ENCODE measurements at regions not wholly inside any gene's neighbourhood (a gene's known extent, or its start where the extent isn't known, plus 50 kb on each side); places are given as distances from the start of the nearest gene placed in this dataset.

GRCh38 chr5:158369241-158369640 is 510.3 kb upstream of the CLINT1 start:
- Mint-ChIP-seq H3K27ac (no peak overlapping the region), H3K9me3 (no peaks in the 10 kb centered on the region), H3K4me3 (no peak overlapping the region), H3K27me3 (no peaks in the 10 kb centered on the region), H3K4me1 (ENCODE audit: low read depth) (no peaks in the 10 kb centered on the region), H3K36me3 (no peaks in the 10 kb centered on the region)
- intact Hi-C loops (cut with micrococcal nuclease) = no loop called here
- no peak for DNase-seq
- ChIA-PET POLR2A (no interaction called here), CTCF (no interaction called here)

- DNase-seq = no peak
- POLR2A ChIA-PET = no interaction called here
- no peaks in the 10 kb centered on the region for H3K27me3 Mint-ChIP-seq
- H3K4me3 Mint-ChIP-seq = no peak overlapping the region
- no peak overlapping the region for H3K27ac Mint-ChIP-seq
- CTCF ChIA-PET = no interaction called here
- no peaks in the 10 kb centered on the region for H3K36me3 Mint-ChIP-seq
- no peaks in the 10 kb centered on the region for H3K4me1 Mint-ChIP-seq (ENCODE audit: low read depth)
- H3K9me3 Mint-ChIP-seq = no peaks in the 10 kb centered on the region
- intact Hi-C loops (cut with micrococcal nuclease) = no loop called here
These were observed 509.7 kb upstream of the CLINT1 start for GRCh38 chr5:158368686-158369085.

DNA sequence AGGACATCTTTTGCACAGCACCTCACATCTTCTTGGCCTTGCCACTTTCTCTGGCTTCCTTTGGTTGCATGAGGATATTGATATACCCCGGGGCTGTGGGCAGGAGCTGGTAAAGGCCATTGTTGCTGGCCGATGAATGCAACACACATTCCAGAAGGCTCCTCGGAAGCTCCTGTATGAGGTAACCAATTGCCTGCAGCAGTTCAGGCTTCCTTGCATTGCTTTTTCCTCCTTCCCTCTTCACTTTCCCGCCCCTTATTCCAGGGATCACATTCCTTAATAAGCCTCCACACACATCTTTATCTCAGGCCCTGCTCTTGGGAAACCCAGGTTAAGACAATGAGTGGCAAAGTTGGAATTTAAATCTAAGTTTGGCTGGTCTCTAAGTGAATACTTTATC is 505.4 kb upstream of the CLINT1 start:
- Mint-ChIP-seq H3K9me3 (no peaks in the 10 kb centered on the region), H3K36me3 (no peaks in the 10 kb centered on the region), H3K4me1 (ENCODE audit: low read depth) (no peaks in the 10 kb centered on the region), H3K27ac (no peak overlapping the region), H3K27me3 (no peaks in the 10 kb centered on the region), H3K4me3 (no peak overlapping the region)
- CTCF ChIA-PET = no interaction called here
- POLR2A ChIA-PET = no interaction called here
- no peak for DNase-seq
- intact Hi-C loops (cut with micrococcal nuclease) = no loop called here

- Mint-ChIP-seq H3K36me3 (no peaks in the 10 kb centered on the region), H3K9me3 (peaks cover 4% of the 10 kb centered on the region), H3K4me3 (no peak overlapping the region), H3K4me1 (ENCODE audit: low read depth) (peaks cover 8% of the 10 kb centered on the region), H3K27ac (no peak overlapping the region), H3K27me3 (peaks cover 10% of the 10 kb centered on the region)
- CTCF ChIA-PET = no interaction called here
- POLR2A ChIA-PET = no interaction called here
- no peak for DNase-seq
- intact Hi-C loops (cut with micrococcal nuclease) = loop anchor here (1.0 kb wide), 1 partner anchor 52 kb away; no protein-coding TSS in a partner anchor
These were observed 496.0 kb upstream of the CLINT1 start for GRCh38 chr5:158354958-158355357.

DNA sequence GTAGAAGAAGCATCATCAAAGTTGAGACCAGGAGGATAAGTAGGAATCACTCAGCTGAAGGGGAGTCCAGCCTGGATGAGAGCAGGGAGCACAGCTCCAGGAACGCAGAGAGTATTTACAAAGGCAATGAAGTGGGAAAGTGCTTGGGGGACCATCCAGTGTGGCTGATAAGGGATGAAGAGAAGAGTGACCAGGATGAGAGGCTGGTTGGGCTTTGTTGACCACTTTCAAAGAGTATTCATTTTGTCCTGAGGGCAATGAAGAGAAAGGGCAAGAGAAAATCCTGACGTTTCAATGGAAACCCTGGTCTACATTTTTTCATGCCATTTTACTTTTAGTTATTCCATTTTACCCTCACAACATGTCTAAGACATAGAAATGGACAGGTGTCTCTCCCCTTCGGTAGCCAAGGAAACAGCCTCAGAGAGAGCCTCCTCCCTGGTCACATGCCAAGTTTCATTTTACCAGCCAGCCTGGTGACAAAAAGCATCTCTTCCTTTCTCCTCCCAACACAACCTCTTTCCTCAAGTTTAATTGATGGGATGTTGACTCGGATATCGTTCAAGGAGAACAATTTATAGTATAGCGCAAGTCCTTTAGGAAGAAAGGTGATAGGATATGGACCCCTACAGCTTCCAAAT is 492.7 kb upstream of the CLINT1 start:
- POLR2A ChIA-PET = interaction anchor here (0.6 kb wide), 1 partner anchor 1329 kb away, joined by 3 read pairs; no protein-coding TSS in a partner anchor

DNA sequence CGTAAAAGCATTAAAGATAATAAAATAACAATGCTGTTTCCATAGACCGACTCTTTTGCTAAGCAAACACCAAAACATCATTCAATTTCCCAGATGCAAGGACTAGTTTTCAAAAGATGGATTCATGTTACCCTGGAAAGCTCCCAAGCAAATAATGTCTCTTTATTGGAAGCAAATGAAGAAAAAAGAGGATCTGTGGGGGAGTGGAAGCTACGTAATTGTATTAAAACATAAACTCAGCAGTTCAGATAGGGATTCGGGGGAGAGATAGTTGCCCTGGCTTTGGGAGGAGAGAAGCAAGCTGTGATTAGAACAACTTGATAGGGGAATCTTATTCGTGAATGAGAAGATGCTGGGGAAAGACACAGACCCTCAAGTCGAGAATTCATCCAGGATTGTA is 491.0 kb upstream of the CLINT1 start:
- H3K4me1 Mint-ChIP-seq (ENCODE audit: low read depth) = peaks cover 4% of the 10 kb centered on the region
- no peaks in the 10 kb centered on the region for H3K36me3 Mint-ChIP-seq
- intact Hi-C loops (cut with micrococcal nuclease) = no loop called here
- no peak for DNase-seq
- no peak overlapping the region for H3K27ac Mint-ChIP-seq
- H3K27me3 Mint-ChIP-seq = peaks cover 7% of the 10 kb centered on the region
- H3K9me3 Mint-ChIP-seq = peaks cover 7% of the 10 kb centered on the region
- POLR2A ChIA-PET = no interaction called here
- no peak overlapping the region for H3K4me3 Mint-ChIP-seq
- CTCF ChIA-PET = no interaction called here

More for the DNA sequence above, 492.7 kb upstream of the CLINT1 start:
- H3K9me3 Mint-ChIP-seq = peaks cover 4% of the 10 kb centered on the region
- peaks cover 8% of the 10 kb centered on the region for H3K4me1 Mint-ChIP-seq (ENCODE audit: low read depth)
- H3K27me3 Mint-ChIP-seq = peaks cover 11% of the 10 kb centered on the region
- H3K4me3 Mint-ChIP-seq = no peak overlapping the region
- DNase-seq = no peak
- H3K27ac Mint-ChIP-seq = no peak overlapping the region
- CTCF ChIA-PET = interaction anchor here (0.6 kb wide), 1 partner anchor 1605 kb away, joined by 4 read pairs; no protein-coding TSS in a partner anchor
- no peaks in the 10 kb centered on the region for H3K36me3 Mint-ChIP-seq
- intact Hi-C loops (cut with micrococcal nuclease) = no loop called here

GRCh38 chr5:158344376-158344775 is 485.4 kb upstream of the CLINT1 start:
- ChIA-PET POLR2A (no interaction called here), CTCF (no interaction called here)
- intact Hi-C loops (cut with micrococcal nuclease) = no loop called here
- Mint-ChIP-seq H3K27me3 (no peaks in the 10 kb centered on the region), H3K36me3 (no peaks in the 10 kb centered on the region), H3K9me3 (peaks cover 3% of the 10 kb centered on the region), H3K27ac (no peak overlapping the region), H3K4me1 (ENCODE audit: low read depth) (no peaks in the 10 kb centered on the region), H3K4me3 (no peak overlapping the region)
- DNase-seq = no peak

GRCh38 chr5:158340608-158341007 is 481.7 kb upstream of the CLINT1 start:
- CTCF ChIA-PET = interaction anchor here (0.7 kb wide), 1 partner anchor 17 kb away, joined by 3 read pairs; no protein-coding TSS in a partner anchor
- Mint-ChIP-seq H3K36me3 (no peaks in the 10 kb centered on the region), H3K27ac (no peak overlapping the region), H3K4me3 (no peak overlapping the region), H3K9me3 (peaks cover 2% of the 10 kb centered on the region), H3K27me3 (peaks cover 2% of the 10 kb centered on the region), H3K4me1 (ENCODE audit: low read depth) (no peaks in the 10 kb centered on the region)
- intact Hi-C loops (cut with micrococcal nuclease) = no loop called here
- POLR2A ChIA-PET = no interaction called here
- DNase-seq = no peak

DNA sequence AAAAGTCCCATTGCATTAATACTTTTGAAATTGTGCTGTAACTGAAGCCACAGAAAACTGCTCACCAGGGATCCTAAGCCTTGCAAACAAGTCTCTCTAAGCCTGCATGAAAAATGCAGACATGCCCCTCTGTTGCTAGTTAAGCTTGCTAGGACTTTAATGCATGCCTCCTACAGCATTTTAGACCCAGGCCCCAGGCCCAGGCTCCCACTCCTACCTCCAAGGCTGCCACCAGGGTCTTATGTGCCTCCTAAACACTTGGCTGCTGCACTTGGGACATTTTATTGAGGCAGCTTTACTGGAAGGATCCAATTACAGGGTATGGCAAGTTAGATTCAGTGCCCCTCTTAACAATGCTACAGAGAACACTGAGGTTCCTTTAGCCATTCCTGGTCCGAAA is 467.3 kb upstream of the CLINT1 start:
- Mint-ChIP-seq H3K4me3 (no peak overlapping the region), H3K27ac (no peak overlapping the region), H3K36me3 (no peaks in the 10 kb centered on the region), H3K27me3 (no peaks in the 10 kb centered on the region), H3K9me3 (peaks cover 10% of the 10 kb centered on the region), H3K4me1 (ENCODE audit: low read depth) (no peaks in the 10 kb centered on the region)
- no peak for DNase-seq
- intact Hi-C loops (cut with micrococcal nuclease) = no loop called here
- ChIA-PET POLR2A (no interaction called here), CTCF (no interaction called here)

DNA sequence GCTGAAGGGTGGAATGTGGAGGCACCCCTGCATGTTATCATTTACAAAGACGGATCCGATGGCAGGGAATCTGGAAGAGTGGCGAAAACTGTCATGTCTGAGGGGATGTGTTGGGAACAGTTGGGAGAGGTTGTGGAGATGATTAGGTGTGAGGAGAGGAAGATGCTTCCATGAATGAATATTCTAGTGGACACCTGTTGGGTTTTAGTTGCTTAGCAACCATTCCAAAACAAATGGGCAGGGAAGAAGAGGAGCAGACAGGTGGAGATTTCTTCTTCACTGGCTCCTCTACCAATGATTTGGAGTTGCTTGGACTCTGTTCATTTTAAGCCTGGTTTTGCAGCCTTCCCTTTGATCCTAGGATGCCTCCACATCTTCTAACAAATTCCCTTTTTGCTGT is 465.3 kb upstream of the CLINT1 start:
- Mint-ChIP-seq H3K27ac (no peak overlapping the region), H3K36me3 (no peaks in the 10 kb centered on the region), H3K4me1 (ENCODE audit: low read depth) (no peaks in the 10 kb centered on the region), H3K27me3 (no peaks in the 10 kb centered on the region), H3K9me3 (no peaks in the 10 kb centered on the region), H3K4me3 (no peak overlapping the region)
- intact Hi-C loops (cut with micrococcal nuclease) = no loop called here
- ChIA-PET POLR2A (no interaction called here), CTCF (no interaction called here)
- DNase-seq = no peak

DNA sequence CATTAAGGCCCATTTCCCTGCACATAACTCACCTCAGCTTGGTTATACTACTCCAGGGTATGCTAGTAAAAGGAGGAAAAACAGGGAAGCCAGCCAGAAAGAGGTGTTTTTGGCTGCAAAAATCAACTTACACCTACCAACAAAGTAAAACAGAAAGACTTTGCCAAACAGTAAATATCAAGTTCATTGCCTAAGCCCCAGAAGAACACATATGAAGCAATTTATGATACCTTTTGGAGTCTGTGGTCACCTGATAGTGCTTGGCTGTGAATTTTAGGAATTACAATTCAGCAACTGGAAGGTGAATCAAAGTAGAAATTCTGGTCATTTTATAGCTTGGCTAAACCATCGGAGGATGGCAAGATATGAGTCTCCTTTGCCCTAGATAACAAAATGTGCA is 463.7 kb upstream of the CLINT1 start:
- no peaks in the 10 kb centered on the region for H3K36me3 Mint-ChIP-seq
- no peaks in the 10 kb centered on the region for H3K9me3 Mint-ChIP-seq
- no peak for DNase-seq
- intact Hi-C loops (cut with micrococcal nuclease) = no loop called here
- no peak overlapping the region for H3K27ac Mint-ChIP-seq
- no peaks in the 10 kb centered on the region for H3K4me1 Mint-ChIP-seq (ENCODE audit: low read depth)
- ChIA-PET POLR2A (no interaction called here), CTCF (no interaction called here)
- no peaks in the 10 kb centered on the region for H3K27me3 Mint-ChIP-seq
- H3K4me3 Mint-ChIP-seq = no peak overlapping the region

- CTCF ChIA-PET = no interaction called here
- intact Hi-C loops (cut with micrococcal nuclease) = no loop called here
- no peaks in the 10 kb centered on the region for H3K36me3 Mint-ChIP-seq
- no peaks in the 10 kb centered on the region for H3K27me3 Mint-ChIP-seq
- no peak overlapping the region for H3K27ac Mint-ChIP-seq
- no peak for DNase-seq
- POLR2A ChIA-PET = no interaction called here
- no peak overlapping the region for H3K4me3 Mint-ChIP-seq
- H3K9me3 Mint-ChIP-seq = no peaks in the 10 kb centered on the region
- no peaks in the 10 kb centered on the region for H3K4me1 Mint-ChIP-seq (ENCODE audit: low read depth)
These were observed 462.0 kb upstream of the CLINT1 start for GRCh38 chr5:158320934-158321333.

DNA sequence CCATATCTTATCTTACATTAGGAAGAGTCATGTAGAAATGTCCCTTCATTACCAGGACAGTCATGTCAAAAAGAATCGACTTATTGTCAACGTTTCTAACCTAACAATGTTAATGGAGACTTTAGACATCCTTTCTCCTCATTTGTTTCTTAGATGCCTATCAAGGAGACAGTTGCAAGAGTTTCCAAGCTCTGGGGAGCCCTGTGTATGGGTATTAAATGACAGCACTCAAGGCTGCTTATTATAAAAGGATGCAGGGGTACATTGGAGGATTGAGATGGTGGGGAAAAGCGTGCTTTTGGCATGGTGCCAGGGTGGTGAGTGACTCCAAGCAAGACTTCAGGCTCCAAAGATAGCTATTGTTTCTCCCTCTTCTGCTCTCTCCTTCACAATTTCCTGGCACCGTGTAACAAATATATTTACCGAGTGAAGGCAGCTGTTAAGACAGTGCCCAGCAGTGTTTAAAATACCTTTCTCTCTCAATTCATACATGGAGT is 461.3 kb upstream of the CLINT1 start:
- no peak for DNase-seq
- no peaks in the 10 kb centered on the region for H3K9me3 Mint-ChIP-seq
- H3K27ac Mint-ChIP-seq = no peak overlapping the region
- no peak overlapping the region for H3K4me3 Mint-ChIP-seq
- POLR2A ChIA-PET = no interaction called here
- no peaks in the 10 kb centered on the region for H3K4me1 Mint-ChIP-seq (ENCODE audit: low read depth)
- H3K27me3 Mint-ChIP-seq = no peaks in the 10 kb centered on the region
- H3K36me3 Mint-ChIP-seq = no peaks in the 10 kb centered on the region
- CTCF ChIA-PET = no interaction called here
- intact Hi-C loops (cut with micrococcal nuclease) = no loop called here
